ENCODE measurements at regions not wholly inside any gene's neighbourhood (a gene's known extent, or its start where the extent isn't known, plus 50 kb on each side); places are given as distances from the start of the nearest gene placed in this dataset.

DNA sequence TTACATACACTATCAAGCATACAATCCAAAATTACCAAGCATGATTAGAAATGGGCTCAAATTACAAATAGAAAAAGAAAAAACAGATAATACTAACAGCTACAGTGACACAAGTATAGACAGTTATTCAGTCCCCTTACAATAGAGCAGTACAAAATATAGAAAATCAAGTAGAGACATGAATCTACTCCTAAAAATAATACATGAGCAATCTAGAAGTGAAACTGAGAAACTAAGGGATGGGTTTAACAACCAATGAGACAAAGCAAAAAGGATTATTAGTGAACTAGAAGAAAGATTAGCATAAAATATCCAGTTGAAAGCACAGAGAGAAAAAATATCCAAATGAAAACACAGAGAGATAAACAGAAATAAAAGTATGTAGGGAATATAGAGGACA, 426.7 kb downstream of the TBC1D4 start:
- no peak overlapping the region for H3K4me3 Mint-ChIP-seq
- peaks cover 9% of the 10 kb centered on the region for H3K4me1 Mint-ChIP-seq
- H3K27me3 Mint-ChIP-seq (ENCODE audit: low read depth), result peaks cover 13% of the 10 kb centered on the region
- no peak overlapping the region for H3K27ac Mint-ChIP-seq
- H3K36me3 Mint-ChIP-seq, result no peaks in the 10 kb centered on the region
- TF ChIP-seq, protein P1, sequence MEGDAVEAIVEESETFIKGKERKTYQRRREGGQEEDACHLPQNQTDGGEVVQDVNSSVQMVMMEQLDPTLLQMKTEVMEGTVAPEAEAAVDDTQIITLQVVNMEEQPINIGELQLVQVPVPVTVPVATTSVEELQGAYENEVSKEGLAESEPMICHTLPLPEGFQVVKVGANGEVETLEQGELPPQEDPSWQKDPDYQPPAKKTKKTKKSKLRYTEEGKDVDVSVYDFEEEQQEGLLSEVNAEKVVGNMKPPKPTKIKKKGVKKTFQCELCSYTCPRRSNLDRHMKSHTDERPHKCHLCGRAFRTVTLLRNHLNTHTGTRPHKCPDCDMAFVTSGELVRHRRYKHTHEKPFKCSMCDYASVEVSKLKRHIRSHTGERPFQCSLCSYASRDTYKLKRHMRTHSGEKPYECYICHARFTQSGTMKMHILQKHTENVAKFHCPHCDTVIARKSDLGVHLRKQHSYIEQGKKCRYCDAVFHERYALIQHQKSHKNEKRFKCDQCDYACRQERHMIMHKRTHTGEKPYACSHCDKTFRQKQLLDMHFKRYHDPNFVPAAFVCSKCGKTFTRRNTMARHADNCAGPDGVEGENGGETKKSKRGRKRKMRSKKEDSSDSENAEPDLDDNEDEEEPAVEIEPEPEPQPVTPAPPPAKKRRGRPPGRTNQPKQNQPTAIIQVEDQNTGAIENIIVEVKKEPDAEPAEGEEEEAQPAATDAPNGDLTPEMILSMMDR (IDR thresholded peaks at IDR 0.05; ENCODE audit: unreplicated experiment), result no peak
- DNase-seq (ENCODE audit: low spot score in 2 of 2, unreplicated experiment in 2 of 2), result no peak
- H3K9me3 Mint-ChIP-seq, result no peaks in the 10 kb centered on the region

DNA sequence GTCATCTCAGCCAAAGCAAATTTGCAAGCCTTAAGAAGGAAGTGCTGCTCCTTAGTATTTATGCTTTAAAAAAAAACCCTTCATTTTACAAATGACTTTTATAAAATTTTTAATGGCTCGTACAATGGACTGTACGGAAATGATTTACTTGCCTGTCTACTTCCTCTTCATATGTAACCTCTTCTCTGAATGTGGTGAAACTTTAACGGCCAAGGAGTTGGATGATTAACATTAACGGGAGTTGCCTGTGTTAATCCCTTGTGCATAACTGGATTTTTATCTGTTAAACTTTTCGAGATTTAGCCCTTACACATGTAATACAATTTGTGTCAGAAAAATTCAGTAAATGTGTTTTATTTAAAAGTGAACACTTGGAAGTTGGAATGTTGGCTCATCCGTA, 429.4 kb downstream of the TBC1D4 start:
- peaks cover 9% of the 10 kb centered on the region for H3K27me3 Mint-ChIP-seq (ENCODE audit: low read depth)
- H3K27ac Mint-ChIP-seq, result no peak overlapping the region
- H3K9me3 Mint-ChIP-seq, result no peaks in the 10 kb centered on the region
- no peak overlapping the region for H3K4me3 Mint-ChIP-seq
- DNase-seq (ENCODE audit: low spot score in 2 of 2, unreplicated experiment in 2 of 2), result no peak
- no peaks in the 10 kb centered on the region for H3K36me3 Mint-ChIP-seq
- TF ChIP-seq, protein P1 (IDR thresholded peaks at IDR 0.05; ENCODE audit: unreplicated experiment), result no peak
- H3K4me1 Mint-ChIP-seq, result peaks cover 15% of the 10 kb centered on the region

DNA sequence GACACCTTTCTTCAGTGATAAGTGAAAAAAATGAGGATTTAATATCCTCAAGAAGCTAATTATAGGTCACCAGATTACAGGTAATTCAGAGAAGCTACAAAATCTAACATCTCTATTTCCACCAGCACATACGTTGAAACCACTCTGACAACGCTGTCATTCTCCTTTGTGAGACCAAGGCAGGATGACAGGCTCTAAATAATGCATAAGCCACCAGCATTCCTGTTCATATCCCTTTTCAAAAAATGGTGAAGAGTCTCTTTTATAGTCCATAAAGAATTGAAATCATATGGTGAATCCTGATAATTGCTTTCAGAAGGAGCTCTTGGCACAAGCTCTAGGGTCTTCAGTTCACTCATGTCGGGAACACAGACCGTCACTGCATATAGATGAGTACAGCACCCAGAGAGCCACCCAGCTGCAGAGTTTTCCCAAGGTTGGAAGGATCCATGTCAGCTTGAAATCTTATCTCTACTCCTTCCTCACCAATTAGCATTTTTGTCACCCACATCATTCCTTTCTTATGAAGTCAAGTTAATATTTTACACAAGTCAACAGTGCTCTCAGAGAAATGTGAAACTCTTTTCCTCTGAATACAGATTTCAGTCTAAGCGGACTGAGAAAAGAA, 431.4 kb downstream of the TBC1D4 start:
- TF ChIP-seq, protein P1 (IDR thresholded peaks at IDR 0.05; ENCODE audit: unreplicated experiment), result no peak
- H3K4me1 Mint-ChIP-seq, result peaks cover 15% of the 10 kb centered on the region
- H3K36me3 Mint-ChIP-seq, result no peaks in the 10 kb centered on the region
- H3K27ac Mint-ChIP-seq, result peak overlapping the region; percentile 4
- DNase-seq (ENCODE audit: low spot score in 2 of 2, unreplicated experiment in 2 of 2), result no peak
- no peak overlapping the region for H3K4me3 Mint-ChIP-seq
- H3K9me3 Mint-ChIP-seq, result no peaks in the 10 kb centered on the region
- peaks cover 6% of the 10 kb centered on the region for H3K27me3 Mint-ChIP-seq (ENCODE audit: low read depth)

DNA sequence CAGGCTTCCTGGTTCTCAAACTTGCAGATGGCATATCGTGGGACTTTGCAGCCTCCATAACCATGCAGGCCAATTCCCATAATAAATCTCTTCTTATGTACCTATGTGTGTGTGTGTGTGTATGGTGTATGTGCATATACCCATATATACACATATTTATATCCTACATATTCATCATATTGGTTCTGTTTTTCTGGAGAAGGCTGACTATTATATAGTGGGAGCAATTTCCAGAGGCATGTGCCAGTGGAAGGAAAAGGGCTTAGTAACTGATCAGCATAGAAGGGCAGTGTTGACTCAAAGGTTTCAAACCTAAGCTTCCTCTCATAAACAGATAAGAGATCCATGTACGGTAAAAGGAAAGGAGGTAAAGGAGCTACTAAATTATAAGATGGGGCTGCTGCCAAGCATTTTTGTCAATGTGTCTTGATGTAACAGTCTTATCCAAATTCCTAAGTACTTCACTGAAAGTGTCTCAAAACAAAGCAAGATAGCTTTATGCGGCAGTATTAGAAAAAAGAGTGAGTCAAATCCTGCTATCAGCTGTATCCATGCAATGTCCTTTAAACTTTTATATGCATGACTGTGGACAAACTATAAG, 432.1 kb downstream of the TBC1D4 start:
- Mint-ChIP-seq H3K27ac (no peak overlapping the region), H3K36me3 (no peaks in the 10 kb centered on the region), H3K9me3 (no peaks in the 10 kb centered on the region), H3K4me3 (no peak overlapping the region), H3K4me1 (peaks cover 15% of the 10 kb centered on the region), H3K27me3 (ENCODE audit: low read depth) (peaks cover 1% of the 10 kb centered on the region)
- no peak for DNase-seq (ENCODE audit: low spot score in 2 of 2, unreplicated experiment in 2 of 2)
- TF ChIP-seq, protein P1 (IDR thresholded peaks at IDR 0.05; ENCODE audit: unreplicated experiment), result no peak

DNA sequence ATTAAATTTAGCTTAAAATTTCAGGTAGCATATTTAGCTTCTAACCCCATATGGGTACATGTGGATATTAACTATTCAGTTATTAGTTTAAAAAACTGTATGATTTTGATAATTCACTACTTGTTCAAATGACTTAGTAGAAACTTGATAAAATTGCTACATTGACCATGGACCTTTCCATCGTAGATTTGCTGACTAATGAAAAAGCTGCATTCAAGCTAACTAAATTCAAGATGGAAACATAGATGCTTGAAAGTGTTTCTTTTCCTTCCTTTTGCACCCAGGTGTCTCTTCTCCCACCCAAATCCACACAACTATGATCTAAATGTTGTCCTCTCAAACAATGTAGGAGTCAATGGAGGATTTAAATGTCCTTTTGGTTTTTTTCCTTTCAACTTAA, 439.2 kb downstream of the TBC1D4 start:
- Mint-ChIP-seq H3K9me3 (no peaks in the 10 kb centered on the region), H3K36me3 (no peaks in the 10 kb centered on the region), H3K4me3 (no peak overlapping the region), H3K4me1 (no peaks in the 10 kb centered on the region), H3K27ac (no peak overlapping the region), H3K27me3 (ENCODE audit: low read depth) (no peaks in the 10 kb centered on the region)
- no peak for DNase-seq (ENCODE audit: low spot score in 2 of 2, unreplicated experiment in 2 of 2)
- TF ChIP-seq, protein P1 (IDR thresholded peaks at IDR 0.05; ENCODE audit: unreplicated experiment), result no peak
